GM19351 (cell line): ENCODE measurements at regions not wholly inside any gene's neighbourhood (a gene's known extent, or its start where the extent isn't known, plus 50 kb on each side); places are given as distances from the start of the nearest gene placed in this dataset.

ENCODE experiments used
- ATAC-seq: cut with Tn5 transposase; IDR thresholded peaks from one replicate; pipeline ENCODE4 v1.9.1; 2021; ENCODE audit warnings: mild to moderate bottlenecking, moderate library complexity; ENCODE audit not compliant: unreplicated experiment

- no peak for ATAC-seq
These were observed 199.3 kb downstream of the NCK2 start for GRCh38 chr2:105943977-105944376.
